GM20000 (cell line): ENCODE measurements at regions not wholly inside any gene's neighbourhood (a gene's known extent, or its start where the extent isn't known, plus 50 kb on each side); places are given as distances from the start of the nearest gene placed in this dataset.

Experiments used
- DNase-seq: peaks from one replicate; pipeline ENCODE4 v3.0.0; 2012; ENCODE audit warnings: low spot score
- CTCF ChIP-seq: IDR thresholded peaks from 2 replicates; pipeline ENCODE4 v1.5.1; 2012; ENCODE audit warnings: mild to moderate bottlenecking, control low read depth; ENCODE audit errors: extremely low read depth, missing control alignments

- no peak for DNase-seq
- no peak for TF ChIP-seq CTCF
Measured at GRCh38 chr2:49286045-49286444, 131.7 kb upstream of the FSHR start.

GRCh38 chr2:49278561-49278960 lies 124.2 kb upstream of the FSHR start:
- no peak for TF ChIP-seq CTCF
- no peak for DNase-seq

- no peak for TF ChIP-seq CTCF
- DNase-seq: no peak
Measured at GRCh38 chr2:49278141-49278540, 123.8 kb upstream of the FSHR start.

GRCh38 chr2:49271060-49271606 lies 116.8 kb upstream of the FSHR start:
- TF ChIP-seq CTCF: no peak
- no peak for DNase-seq

GRCh38 chr2:49270091-49270490 lies 115.8 kb upstream of the FSHR start:
- DNase-seq: no peak
- TF ChIP-seq CTCF: no peak

GRCh38 chr2:49265471-49265870 lies 111.2 kb upstream of the FSHR start:
- DNase-seq: no peak
- TF ChIP-seq CTCF: no peak

GRCh38 chr2:49262801-49263560 lies 108.7 kb upstream of the FSHR start:
- no peak for DNase-seq
- TF ChIP-seq CTCF: no peak
